HepG2 (cell line): ENCODE measurements at regions not wholly inside any gene's neighbourhood (a gene's known extent, or its start where the extent isn't known, plus 50 kb on each side); places are given as distances from the start of the nearest gene placed in this dataset.

ENCODE experiments used
- ATAC-seq: fragments of 200-7000 bp; cut with Tn5 transposase; 3 replicates; pipeline ENCODE4 v1.9.1; 2020; ENCODE audit warnings: mild to moderate bottlenecking, moderate library complexity
- BruUV-seq: library from RNA; stranded (reverse); fragments of 400-500 nt; replicated peaks from 2 replicates; lab custom pipeline; 2021; lab: Mats Ljungman, UMichigan
- CTCF ChIA-PET: fragments of 300-600 bp; formaldehyde crosslinking; extraction: SDS; loops from one replicate; lab custom pipeline; 2021; ENCODE audit warnings: low total read pairs, inconsistent platforms, low intra/inter-chr PET ratio; lab: Yijun Ruan, JAX
- POLR2A ChIA-PET: fragments of 350-600 bp; sonication (Branson Sonifier 250); formaldehyde crosslinking; loops from one replicate; lab custom pipeline; 2020; ENCODE audit warnings: antibody characterized with exemption, inconsistent platforms; lab: Yijun Ruan, JAX
- DNase-seq: peaks from one replicate; pipeline ENCODE4 v3.0.0-alpha.2; 2015; ENCODE audit warnings: low spot score
- FAIRE-seq: peaks from 3 replicates; lab custom pipeline; 2011; peaks lifted over from hg19 to GRCh38; lab: Jason Lieb, UNC
- H2AFZ ChIP-seq: one replicate; pipeline ENCODE4 v1.6.1; 2011; ENCODE audit warnings: low read length, inconsistent platforms
- H3K27ac ChIP-seq: fragments of 300-600 bp; 3 replicates; pipeline ENCODE4 v1.8.0; 2011; ENCODE audit warnings: mixed run types, mild to moderate bottlenecking, mixed read lengths, low read length, inconsistent platforms; ENCODE audit not compliant: insufficient read depth; ENCODE audit errors: extremely low read length
- H3K27me3 ChIP-seq, 2 experiments: fragments of 200-600 bp in 1 of 2; 2 replicates in 1 of 2; 3 replicates in 1 of 2; pipeline versions ENCODE4 v1.6.0 to v1.8.0; 2011; ENCODE audit warnings: low read length in 2 of 2, mild to moderate bottlenecking in 2 of 2, moderate library complexity in 2 of 2, inconsistent platforms in 1 of 2; ENCODE audit not compliant: insufficient read depth in 2 of 2, control insufficient read depth in 1 of 2
- H3K36me3 ChIP-seq, 2 experiments: fragments of 200-600 bp in 1 of 2; replicated peaks in 1 of 2; 2 replicates in 1 of 2; 3 replicates in 1 of 2; pipeline versions ENCODE4 v1.5.1 to v1.8.0; 2011; ENCODE audit warnings: low read length in 2 of 2, inconsistent platforms in 1 of 2; ENCODE audit not compliant: insufficient read depth in 2 of 2, control insufficient read depth in 1 of 2
- H3K4me1 ChIP-seq: 2 replicates; pipeline ENCODE4 v1.5.1; 2012; ENCODE audit warnings: low read length, inconsistent platforms; ENCODE audit not compliant: insufficient read depth
- H3K4me2 ChIP-seq: 2 replicates; pipeline ENCODE4 v1.6.0; 2011; ENCODE audit warnings: low read depth, low read length, inconsistent platforms
- H3K4me3 ChIP-seq, 3 experiments: fragments of 200-600 bp in 1 of 3; sonication (generic), shearing (Covaris generic) in 1 of 3; replicated peaks in 1 of 3; 2 replicates each; pipeline ENCODE4 v1.5.1; 2011 to 2016; ENCODE audit warnings: low read length in 3 of 3, inconsistent platforms in 2 of 3, low read depth in 2 of 3, mild to moderate bottlenecking in 2 of 3, control low read depth in 1 of 3, mixed read lengths in 1 of 3; ENCODE audit not compliant: insufficient read depth in 1 of 3
- H3K79me2 ChIP-seq: one replicate; pipeline ENCODE4 v1.6.1; 2011; ENCODE audit warnings: low read length, inconsistent platforms; ENCODE audit not compliant: insufficient read depth
- H3K9ac ChIP-seq: 2 replicates; pipeline ENCODE4 v1.6.0; 2011; ENCODE audit warnings: mild to moderate bottlenecking, low read depth, low read length, inconsistent platforms; ENCODE audit not compliant: insufficient read depth
- H3K9me3 ChIP-seq: 2 replicates; pipeline ENCODE4 v1.5.1; 2012; ENCODE audit warnings: mild to moderate bottlenecking, low read length
- H4K20me1 ChIP-seq: 2 replicates; pipeline ENCODE4 v1.6.0; 2011; ENCODE audit warnings: inconsistent platforms, mild to moderate bottlenecking, low read length, moderate library complexity; ENCODE audit not compliant: insufficient read depth
- FOXP1 ChIP-seq, 2 experiments: fragments of 450-650 bp in 1 of 2; IDR thresholded peaks; 2 replicates each; pipeline ENCODE4 v1.6.1; 2017 to 2018; ENCODE audit warnings: antibody characterized with exemption in 1 of 2
- PCBP1 ChIP-seq: fragments of 200-400 bp; formaldehyde crosslinking; IDR thresholded peaks from 2 replicates; pipeline ENCODE4 v1.6.1; 2017; ENCODE audit warnings: mild to moderate bottlenecking, low read depth, low read length, borderline replicate concordance
- SAFB2 ChIP-seq: sonication (generic); formaldehyde crosslinking; IDR thresholded peaks from 2 replicates; pipeline ENCODE4 v1.5.1; 2020; ENCODE audit warnings: missing genetic modification reagents, low read depth, mild to moderate bottlenecking, borderline replicate concordance
- ZNF296 ChIP-seq: sonication (generic); formaldehyde crosslinking; conservative IDR thresholded peaks from 2 replicates; pipeline ENCODE4 v1.5.0; 2020; ENCODE audit warnings: mild to moderate bottlenecking, missing genetic modification reagents
- ZNF432 ChIP-seq: sonication (generic); formaldehyde crosslinking; IDR thresholded peaks from 2 replicates; pipeline ENCODE4 v1.5.0; 2020; ENCODE audit warnings: missing genetic modification reagents, mild to moderate bottlenecking, borderline replicate concordance
- ZNF558 ChIP-seq: sonication (generic); formaldehyde crosslinking; IDR thresholded peaks from 2 replicates; pipeline ENCODE4 v1.9.0; 2022; ENCODE audit warnings: mild to moderate bottlenecking, missing genetic modification reagents, borderline replicate concordance
- ZNF670 ChIP-seq: sonication (generic); formaldehyde crosslinking; IDR thresholded peaks from 2 replicates; pipeline ENCODE4 v1.8.0; 2022; ENCODE audit warnings: mild to moderate bottlenecking, missing genetic modification reagents, borderline replicate concordance
- ZNF781 ChIP-seq: sonication (generic); formaldehyde crosslinking; IDR thresholded peaks from 2 replicates; pipeline ENCODE4 v1.5.1; 2020; ENCODE audit warnings: borderline replicate concordance, mild to moderate bottlenecking, missing genetic modification reagents; ENCODE audit errors: not compliant biosample characterization
- ZSCAN31 ChIP-seq: sonication (generic); formaldehyde crosslinking; IDR thresholded peaks from 2 replicates; pipeline ENCODE4 v1.5.0; 2020; ENCODE audit warnings: low read depth, mild to moderate bottlenecking, missing genetic modification reagents
- WGBS: methylation state at CpG from one replicate; pipeline ENCODE4 v1.1.6; 2017; ENCODE audit warnings: low lambda C conversion rate; 5-methylcytosine and 5-hydroxymethylcytosine counted together
- in situ Hi-C: cut with HindIII; loops from 2 replicates; pipeline ENCODE4 v1.10.0; 2017; ENCODE audit warnings: low pct_unique_long_range_greater_than_20kb; ENCODE audit not compliant: extremely low pct_ligation_motif_present
- intact Hi-C: fragments of 100-400 bp; cut with micrococcal nuclease; formaldehyde crosslinking; loops from one replicate; pipeline ENCODE4 v1.10.0; 2022; ENCODE audit not compliant: unreplicated experiment
- TF ChIP-seq, protein P1 (sequence below): sonication (generic); formaldehyde crosslinking; IDR thresholded peaks from 2 replicates; pipeline ENCODE4 v1.4.0; 2020; ENCODE audit warnings: missing genetic modification reagents
- TF ChIP-seq, protein P2 (sequence below): sonication (generic); formaldehyde crosslinking; IDR thresholded peaks from 2 replicates; pipeline ENCODE4 v1.4.0; 2020; ENCODE audit warnings: missing genetic modification reagents, borderline replicate concordance

DNA sequence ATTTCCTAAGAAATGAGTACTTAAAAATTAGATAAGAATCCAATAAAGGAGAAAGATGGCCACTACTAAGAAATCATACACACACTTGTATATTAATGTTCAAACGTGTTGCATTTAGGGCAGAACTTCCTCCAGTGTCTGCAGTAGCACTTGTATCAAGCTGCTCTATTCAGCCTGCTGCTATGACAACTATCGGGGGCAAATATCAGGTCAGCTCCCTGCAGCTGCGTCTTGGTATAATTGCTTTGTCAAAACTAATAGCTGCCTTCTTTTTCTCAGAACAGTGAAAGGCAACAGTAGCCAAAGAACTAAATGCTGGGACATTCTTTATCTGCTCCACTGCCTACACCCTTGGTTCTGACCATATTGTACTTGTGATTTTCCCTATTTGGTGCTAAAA, 300.7 kb downstream of the NOL4 start:
- WGBS: 54% methylated on average over 3 of the region's 3 CpGs
- no peak for FAIRE-seq

More for the DNA sequence above, 300.7 kb downstream of the NOL4 start:
- peaks cover 4% of the 10 kb centered on the region; the same call in 1 of the 2 replicates for H3K9me3 ChIP-seq
- ChIA-PET POLR2A (no interaction called here), CTCF (no interaction called here)
- H4K20me1 ChIP-seq: no peaks in the 10 kb centered on the region
- H3K9ac ChIP-seq: no peak overlapping the region
- intact Hi-C loops: no loop called here
- H3K36me3 ChIP-seq: no peaks in the 10 kb centered on the region
- H3K27me3 ChIP-seq: no peaks in the 10 kb centered on the region
- no peak overlapping the region for H2AFZ ChIP-seq
- no peak overlapping the region for H3K27ac ChIP-seq
- TF ChIP-seq, protein P1, sequence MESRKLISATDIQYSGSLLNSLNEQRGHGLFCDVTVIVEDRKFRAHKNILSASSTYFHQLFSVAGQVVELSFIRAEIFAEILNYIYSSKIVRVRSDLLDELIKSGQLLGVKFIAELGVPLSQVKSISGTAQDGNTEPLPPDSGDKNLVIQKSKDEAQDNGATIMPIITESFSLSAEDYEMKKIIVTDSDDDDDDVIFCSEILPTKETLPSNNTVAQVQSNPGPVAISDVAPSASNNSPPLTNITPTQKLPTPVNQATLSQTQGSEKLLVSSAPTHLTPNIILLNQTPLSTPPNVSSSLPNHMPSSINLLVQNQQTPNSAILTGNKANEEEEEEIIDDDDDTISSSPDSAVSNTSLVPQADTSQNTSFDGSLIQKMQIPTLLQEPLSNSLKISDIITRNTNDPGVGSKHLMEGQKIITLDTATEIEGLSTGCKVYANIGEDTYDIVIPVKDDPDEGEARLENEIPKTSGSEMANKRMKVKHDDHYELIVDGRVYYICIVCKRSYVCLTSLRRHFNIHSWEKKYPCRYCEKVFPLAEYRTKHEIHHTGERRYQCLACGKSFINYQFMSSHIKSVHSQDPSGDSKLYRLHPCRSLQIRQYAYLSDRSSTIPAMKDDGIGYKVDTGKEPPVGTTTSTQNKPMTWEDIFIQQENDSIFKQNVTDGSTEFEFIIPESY: no peak
- TF ChIP-seq ZNF670 (CRISPR knock-in tag) (no peak), PCBP1 (no peak), SAFB2 (CRISPR knock-in tag) (no peak), ZNF558 (CRISPR knock-in tag) (no peak), ZSCAN31 (CRISPR knock-in tag) (no peak), ZNF432 (CRISPR knock-in tag) (no peak), ZNF296 (CRISPR knock-in tag) (no peak), FOXP1 (IDR thresholded peaks at IDR 0.05) (no peak), FOXP1 (CRISPR knock-in tag; IDR thresholded peaks at IDR 0.05) (no peak), ZNF781 (CRISPR knock-in tag) (no peak)
- TF ChIP-seq, protein P2, sequence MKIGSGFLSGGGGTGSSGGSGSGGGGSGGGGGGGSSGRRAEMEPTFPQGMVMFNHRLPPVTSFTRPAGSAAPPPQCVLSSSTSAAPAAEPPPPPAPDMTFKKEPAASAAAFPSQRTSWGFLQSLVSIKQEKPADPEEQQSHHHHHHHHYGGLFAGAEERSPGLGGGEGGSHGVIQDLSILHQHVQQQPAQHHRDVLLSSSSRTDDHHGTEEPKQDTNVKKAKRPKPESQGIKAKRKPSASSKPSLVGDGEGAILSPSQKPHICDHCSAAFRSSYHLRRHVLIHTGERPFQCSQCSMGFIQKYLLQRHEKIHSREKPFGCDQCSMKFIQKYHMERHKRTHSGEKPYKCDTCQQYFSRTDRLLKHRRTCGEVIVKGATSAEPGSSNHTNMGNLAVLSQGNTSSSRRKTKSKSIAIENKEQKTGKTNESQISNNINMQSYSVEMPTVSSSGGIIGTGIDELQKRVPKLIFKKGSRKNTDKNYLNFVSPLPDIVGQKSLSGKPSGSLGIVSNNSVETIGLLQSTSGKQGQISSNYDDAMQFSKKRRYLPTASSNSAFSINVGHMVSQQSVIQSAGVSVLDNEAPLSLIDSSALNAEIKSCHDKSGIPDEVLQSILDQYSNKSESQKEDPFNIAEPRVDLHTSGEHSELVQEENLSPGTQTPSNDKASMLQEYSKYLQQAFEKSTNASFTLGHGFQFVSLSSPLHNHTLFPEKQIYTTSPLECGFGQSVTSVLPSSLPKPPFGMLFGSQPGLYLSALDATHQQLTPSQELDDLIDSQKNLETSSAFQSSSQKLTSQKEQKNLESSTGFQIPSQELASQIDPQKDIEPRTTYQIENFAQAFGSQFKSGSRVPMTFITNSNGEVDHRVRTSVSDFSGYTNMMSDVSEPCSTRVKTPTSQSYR (CRISPR knock-in tag): no peak
- no peak overlapping the region for H3K4me3 ChIP-seq
- H3K4me1 ChIP-seq: no peaks in the 10 kb centered on the region
- in situ Hi-C loops: no loop called here
- no TSS peak for BruUV-seq
- ATAC-seq (no peak), DNase-seq (no peak)
- H3K79me2 ChIP-seq: no peaks in the 10 kb centered on the region
- no peak overlapping the region for H3K4me2 ChIP-seq
